Calu3 (cell line): ENCODE measurements at regions not wholly inside any gene's neighbourhood (a gene's known extent, or its start where the extent isn't known, plus 50 kb on each side); places are given as distances from the start of the nearest gene placed in this dataset.

Experiments used
- BruUV-seq: library from RNA; stranded (reverse); fragments of 400-500 nt; replicated peaks from 2 replicates; lab custom pipeline; 2021; lab: Mats Ljungman, UMichigan
- CTCF ChIA-PET: fragments of 300-600 bp; sonication (Branson Sonifier 250); formaldehyde crosslinking; loops from one replicate; lab custom pipeline; 2022; ENCODE audit warnings: antibody characterized with exemption; lab: Charles Lee
- DNase-seq: peaks from one replicate; pipeline ENCODE4 v3.0.0; 2022
- H3K27ac Mint-ChIP-seq: one replicate; pipeline ENCODE4 v1.8.0; 2022; ENCODE audit warnings: mixed read lengths; ENCODE audit not compliant: unreplicated experiment
- H3K27me3 Mint-ChIP-seq: one replicate; pipeline ENCODE4 v1.8.0; 2022; ENCODE audit warnings: mixed read lengths; ENCODE audit not compliant: unreplicated experiment
- H3K36me3 Mint-ChIP-seq: one replicate; pipeline ENCODE4 v1.8.0; 2022; ENCODE audit warnings: mild to moderate bottlenecking, moderate library complexity, mixed read lengths; ENCODE audit not compliant: insufficient read depth, unreplicated experiment
- H3K4me1 Mint-ChIP-seq: one replicate; pipeline ENCODE4 v1.8.0; 2022; ENCODE audit warnings: mild to moderate bottlenecking, low read depth, mixed read lengths; ENCODE audit not compliant: unreplicated experiment
- H3K4me3 Mint-ChIP-seq: one replicate; pipeline ENCODE4 v1.8.0; 2022; ENCODE audit warnings: mild to moderate bottlenecking, low read depth, moderate library complexity, mixed read lengths; ENCODE audit not compliant: unreplicated experiment
- H3K9me3 Mint-ChIP-seq: one replicate; pipeline ENCODE4 v1.8.0; 2022; ENCODE audit warnings: low read depth, mixed read lengths; ENCODE audit not compliant: unreplicated experiment
- CTCF ChIP-seq: fragments of 200-600 bp; IDR thresholded peaks from one replicate; pipeline ENCODE4 v1.8.0; 2022; ENCODE audit warnings: antibody characterized with exemption; ENCODE audit not compliant: unreplicated experiment
- intact Hi-C: fragments of 100-400 bp; cut with micrococcal nuclease; formaldehyde crosslinking; loops from one replicate; pipeline ENCODE4 v1.10.0; 2022; ENCODE audit not compliant: unreplicated experiment

- no peaks in the 10 kb centered on the region for H3K4me1 Mint-ChIP-seq
- no peak overlapping the region for H3K4me3 Mint-ChIP-seq
- DNase-seq: no peak
- no TSS peak for BruUV-seq
- no peak overlapping the region for H3K27ac Mint-ChIP-seq
- CTCF ChIA-PET: interaction anchor here (1.3 kb wide), 1 partner anchor 172 kb away, joined by 3 read pairs; no protein-coding TSS in a partner anchor
- TF ChIP-seq CTCF: no peak
- H3K9me3 Mint-ChIP-seq: peaks cover 12% of the 10 kb centered on the region
- intact Hi-C loops: no loop called here
- no peaks in the 10 kb centered on the region for H3K27me3 Mint-ChIP-seq
- no peaks in the 10 kb centered on the region for H3K36me3 Mint-ChIP-seq
Observed at GRCh38 chr14:81960781-81961180, 427.1 kb upstream of the SEL1L start.

GRCh38 chr14:81963846-81964245 is 430.2 kb upstream of the SEL1L start:
- intact Hi-C loops: no loop called here
- H3K9me3 Mint-ChIP-seq: peaks cover 12% of the 10 kb centered on the region
- H3K4me3 Mint-ChIP-seq: no peak overlapping the region
- DNase-seq: no peak
- no peaks in the 10 kb centered on the region for H3K4me1 Mint-ChIP-seq
- no peaks in the 10 kb centered on the region for H3K36me3 Mint-ChIP-seq
- CTCF ChIA-PET: no interaction called here
- TF ChIP-seq CTCF: no peak
- no peaks in the 10 kb centered on the region for H3K27me3 Mint-ChIP-seq
- H3K27ac Mint-ChIP-seq: no peak overlapping the region
- BruUV-seq: no TSS peak

- H3K4me3 Mint-ChIP-seq: no peak overlapping the region
- intact Hi-C loops: no loop called here
- H3K4me1 Mint-ChIP-seq: no peaks in the 10 kb centered on the region
- no TSS peak for BruUV-seq
- H3K27me3 Mint-ChIP-seq: no peaks in the 10 kb centered on the region
- TF ChIP-seq CTCF: no peak
- CTCF ChIA-PET: no interaction called here
- no peak for DNase-seq
- H3K9me3 Mint-ChIP-seq: peaks cover 7% of the 10 kb centered on the region
- no peak overlapping the region for H3K27ac Mint-ChIP-seq
- H3K36me3 Mint-ChIP-seq: no peaks in the 10 kb centered on the region
Observed at GRCh38 chr14:81970307-81970706, 436.7 kb upstream of the SEL1L start.

- H3K27me3 Mint-ChIP-seq: no peaks in the 10 kb centered on the region
- H3K4me3 Mint-ChIP-seq: no peak overlapping the region
- no peak overlapping the region for H3K27ac Mint-ChIP-seq
- intact Hi-C loops: no loop called here
- CTCF ChIA-PET: no interaction called here
- no peak for DNase-seq
- no peaks in the 10 kb centered on the region for H3K4me1 Mint-ChIP-seq
- H3K9me3 Mint-ChIP-seq: peaks cover 9% of the 10 kb centered on the region
- no TSS peak for BruUV-seq
- H3K36me3 Mint-ChIP-seq: no peaks in the 10 kb centered on the region
- TF ChIP-seq CTCF: no peak
Observed at GRCh38 chr14:81971911-81972310, 438.3 kb upstream of the SEL1L start.
